CD14-positive monocyte (primary cell): ENCODE measurements at regions not wholly inside any gene's neighbourhood (a gene's known extent, or its start where the extent isn't known, plus 50 kb on each side); places are given as distances from the start of the nearest gene placed in this dataset.

Source experiments
- DNase-seq, 3 donors: peaks; one replicate each; pipeline ENCODE4 v3.0.0-alpha.2; 2011 to 2022
- H2AFZ ChIP-seq: 2 replicates; pipeline ENCODE4 v1.6.0; 2012; ENCODE audit warnings: mild to moderate bottlenecking, low read depth, low read length, inconsistent platforms; ENCODE audit not compliant: insufficient read depth, poor library complexity, severe bottlenecking
- H3K27ac ChIP-seq, 2 donors: 1 replicate in 1 of 2; 2 replicates in 1 of 2; pipeline ENCODE4 v1.5.1; 2012 to 2013; ENCODE audit warnings: low read length in 2 of 2, control low read depth in 1 of 2, inconsistent platforms in 1 of 2, low read depth in 1 of 2, mild to moderate bottlenecking in 1 of 2
- H3K27me3 ChIP-seq, 2 donors: one replicate each; pipeline versions ENCODE4 v1.6.0 to v1.6.1; 2011 to 2013; ENCODE audit warnings: low read length in 2 of 2; ENCODE audit not compliant: control insufficient read depth in 2 of 2, insufficient read depth in 2 of 2
- H3K36me3 ChIP-seq, 2 donors: replicated peaks in 1 of 2; 1 replicate in 1 of 2; 2 replicates in 1 of 2; pipeline versions ENCODE4 v1.5.1 to v1.6.1; 2012 to 2013; ENCODE audit warnings: low read length in 2 of 2, control low read depth in 1 of 2, inconsistent platforms in 1 of 2, mild to moderate bottlenecking in 1 of 2; ENCODE audit not compliant: insufficient read depth in 2 of 2, control insufficient read depth in 1 of 2
- H3K4me1 ChIP-seq, 2 donors: 1 replicate in 1 of 2; 2 replicates in 1 of 2; pipeline versions ENCODE4 v1.5.1 to v1.6.1; 2012 to 2013; ENCODE audit warnings: low read length in 2 of 2, control low read depth in 1 of 2, inconsistent platforms in 1 of 2, mild to moderate bottlenecking in 1 of 2, moderate library complexity in 1 of 2; ENCODE audit not compliant: insufficient read depth in 2 of 2, control insufficient read depth in 1 of 2
- H3K4me2 ChIP-seq: replicated peaks from 2 replicates; pipeline ENCODE3; 2012; ENCODE audit warnings: low read length, moderate library complexity, mild to moderate bottlenecking; ENCODE audit not compliant: poor library complexity, severe bottlenecking; ENCODE audit errors: extremely low read depth
- H3K4me3 ChIP-seq, 3 experiments: fragments of 200-600 bp in 1 of 3; sonication (generic) in 1 of 3; replicated peaks in 1 of 3; 1 replicate in 2 of 3; 2 replicates in 1 of 3; pipeline ENCODE4 v1.5.1; 2011 to 2013; ENCODE audit warnings: low read length in 3 of 3, mild to moderate bottlenecking in 3 of 3, control low read depth in 2 of 3, low read depth in 2 of 3, inconsistent platforms in 1 of 3, moderate library complexity in 1 of 3
- H3K79me2 ChIP-seq: 2 replicates; pipeline ENCODE4 v1.6.0; 2012; ENCODE audit warnings: mild to moderate bottlenecking, control low read depth, inconsistent platforms, low read length, moderate library complexity; ENCODE audit not compliant: insufficient read depth
- H3K9ac ChIP-seq: 2 replicates; pipeline ENCODE4 v1.6.0; 2017; ENCODE audit warnings: low read length, mild to moderate bottlenecking; ENCODE audit not compliant: insufficient read depth, poor library complexity, severe bottlenecking
- H3K9me3 ChIP-seq, 2 donors: replicated peaks in 1 of 2; 1 replicate in 1 of 2; 2 replicates in 1 of 2; pipeline versions ENCODE4 v1.5.1 to v1.6.1; 2012 to 2013; ENCODE audit warnings: low read length in 2 of 2, control low read depth in 1 of 2; ENCODE audit not compliant: control insufficient read depth in 1 of 2, insufficient read depth in 1 of 2
- H4K20me1 ChIP-seq: 2 replicates; pipeline ENCODE4 v1.6.0; 2012; ENCODE audit warnings: mild to moderate bottlenecking, low read length, control low read depth, moderate library complexity; ENCODE audit not compliant: insufficient read depth
- H3K27ac Mint-ChIP-seq, 7 donors: one replicate each; pipeline ENCODE4 v1.8.0; 2020; ENCODE audit warnings: mild to moderate bottlenecking in 7 of 7, mixed read lengths in 7 of 7, moderate library complexity in 6 of 7, inconsistent platforms in 2 of 7
- H3K27me3 Mint-ChIP-seq, 3 donors: one replicate each; pipeline ENCODE4 v1.8.0; 2021 to 2022; ENCODE audit warnings: low read depth in 3 of 3, mild to moderate bottlenecking in 3 of 3, mixed read lengths in 3 of 3, moderate library complexity in 3 of 3, inconsistent platforms in 1 of 3
- H3K36me3 Mint-ChIP-seq, 2 donors: one replicate each; pipeline ENCODE4 v1.8.0; 2020; ENCODE audit warnings: mixed read lengths in 2 of 2, inconsistent platforms in 1 of 2, mild to moderate bottlenecking in 1 of 2
- H3K4me1 Mint-ChIP-seq: one replicate; pipeline ENCODE4 v1.8.0; 2020; ENCODE audit warnings: mild to moderate bottlenecking, mixed read lengths
- H3K4me3 Mint-ChIP-seq, 2 donors: one replicate each; pipeline ENCODE4 v1.8.0; 2020; ENCODE audit warnings: mild to moderate bottlenecking in 2 of 2, mixed read lengths in 2 of 2, moderate library complexity in 1 of 2
- H3K9me3 Mint-ChIP-seq, 7 donors: one replicate each; pipeline ENCODE4 v1.8.0; 2020 to 2022; ENCODE audit warnings: mixed read lengths in 7 of 7, mild to moderate bottlenecking in 6 of 7, moderate library complexity in 6 of 7, inconsistent platforms in 2 of 7
- CTCF ChIP-seq: fragments of 200-600 bp; IDR thresholded peaks from one replicate; pipeline ENCODE4 v1.8.0; 2022; ENCODE audit warnings: antibody characterized with exemption, mild to moderate bottlenecking
- WGBS: methylation state at CpG from one replicate; pipeline ENCODE4 v1.1.5; 2013; ENCODE audit warnings: missing lambda C conversion rate; ENCODE audit not compliant: insufficient coverage; 5-methylcytosine and 5-hydroxymethylcytosine counted together
- intact Hi-C, 2 donors: fragments of 100-400 bp; cut with micrococcal nuclease; formaldehyde crosslinking; loops; one replicate each; pipeline versions ENCODE4 v1.15.0 to v1.15.1; 2023

- H3K36me3 Mint-ChIP-seq: no peaks in the 10 kb centered on the region
- no peak for DNase-seq
- H3K9me3 Mint-ChIP-seq: peaks cover 2 to 19% (median 10%) of the 10 kb centered on the region in 7 donors
- Histone ChIP-seq H3K27me3 (no peaks in the 10 kb centered on the region), H3K27ac (no peak overlapping the region), H4K20me1 (no peaks in the 10 kb centered on the region), H3K36me3 (no peaks in the 10 kb centered on the region), H3K4me2 (no peak overlapping the region), H3K9ac (no peak overlapping the region), H3K79me2 (no peaks in the 10 kb centered on the region), H3K4me3 (no peak overlapping the region), H2AFZ (no peak overlapping the region), H3K4me1 (no peaks in the 10 kb centered on the region), H3K9me3 (peaks cover 0 to 5% of the 10 kb centered on the region in 2 donors)
- H3K4me3 Mint-ChIP-seq: no peak overlapping the region
- TF ChIP-seq CTCF: no peak
- intact Hi-C loops: no loop called here
- H3K27ac Mint-ChIP-seq: no peak overlapping the region
- H3K27me3 Mint-ChIP-seq: peaks cover 0 to 5% (median 0%) of the 10 kb centered on the region in 3 donors
- no CpG with 5 or more reads among the region's 1 CpG for WGBS
- H3K4me1 Mint-ChIP-seq: no peaks in the 10 kb centered on the region
These were observed 566.8 kb downstream of the NTRK3 start for GRCh38 chr15:87689716-87690115.

- Histone ChIP-seq H3K4me3 (no peak overlapping the region), H3K4me1 (no peaks in the 10 kb centered on the region), H3K36me3 (no peaks in the 10 kb centered on the region), H2AFZ (no peak overlapping the region), H3K27me3 (no peaks in the 10 kb centered on the region), H3K9me3 (peaks cover 0 to under 1% of the 10 kb centered on the region in 2 donors), H4K20me1 (no peaks in the 10 kb centered on the region), H3K27ac (no peak overlapping the region), H3K4me2 (no peak overlapping the region), H3K79me2 (no peaks in the 10 kb centered on the region), H3K9ac (no peak overlapping the region)
- 80% methylated on average over 2 of the region's 7 CpGs for WGBS
- H3K4me3 Mint-ChIP-seq: no peak overlapping the region
- H3K9me3 Mint-ChIP-seq: peaks cover 2 to 17% (median 7%) of the 10 kb centered on the region in 7 donors
- no peak overlapping the region for H3K27ac Mint-ChIP-seq
- H3K36me3 Mint-ChIP-seq: no peaks in the 10 kb centered on the region
- DNase-seq: no peak
- intact Hi-C loops: no loop called here
- no peak for TF ChIP-seq CTCF
- H3K4me1 Mint-ChIP-seq: no peaks in the 10 kb centered on the region
- H3K27me3 Mint-ChIP-seq: peaks cover 0 to 7% (median 0%) of the 10 kb centered on the region in 3 donors
These were observed 569.0 kb downstream of the NTRK3 start for GRCh38 chr15:87687523-87687870.
